Fibroblast of skin of right biceps (primary cell): ENCODE measurements at regions not wholly inside any gene's neighbourhood (a gene's known extent, or its start where the extent isn't known, plus 50 kb on each side); places are given as distances from the start of the nearest gene placed in this dataset.

Source experiments
- DNase-seq: peaks from one replicate; pipeline ENCODE4 v3.0.0-alpha.2; 2013

DNA sequence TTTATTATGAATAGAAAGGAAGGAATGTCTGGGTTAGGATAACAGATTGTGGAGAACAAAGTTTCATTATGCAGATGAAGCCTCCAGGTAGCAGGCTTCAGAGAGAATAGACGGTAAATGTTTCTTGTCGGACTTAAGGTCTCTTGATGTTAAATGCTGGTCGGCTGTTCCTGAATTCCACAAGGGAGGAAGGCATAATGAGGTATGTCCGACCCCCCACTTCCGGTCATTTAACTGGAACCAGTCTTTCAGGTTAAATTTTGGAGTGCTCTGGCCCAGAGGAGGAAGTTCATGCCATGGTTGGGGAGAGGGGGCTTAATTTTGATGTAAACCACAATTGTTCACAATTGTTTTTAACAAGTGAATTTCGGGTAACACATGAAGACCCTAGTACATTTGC lies 158.1 kb upstream of the VCX3A start:
- no peak for DNase-seq

- no peak for DNase-seq
These were observed 150.6 kb upstream of the VCX3A start for GRCh38 chrX:6685489-6685888.

- DNase-seq, result no peak
These were observed 148.4 kb upstream of the VCX3A start for GRCh38 chrX:6683353-6683752.

- no peak for DNase-seq
These were observed 146.7 kb upstream of the VCX3A start for GRCh38 chrX:6681521-6682145.

DNA sequence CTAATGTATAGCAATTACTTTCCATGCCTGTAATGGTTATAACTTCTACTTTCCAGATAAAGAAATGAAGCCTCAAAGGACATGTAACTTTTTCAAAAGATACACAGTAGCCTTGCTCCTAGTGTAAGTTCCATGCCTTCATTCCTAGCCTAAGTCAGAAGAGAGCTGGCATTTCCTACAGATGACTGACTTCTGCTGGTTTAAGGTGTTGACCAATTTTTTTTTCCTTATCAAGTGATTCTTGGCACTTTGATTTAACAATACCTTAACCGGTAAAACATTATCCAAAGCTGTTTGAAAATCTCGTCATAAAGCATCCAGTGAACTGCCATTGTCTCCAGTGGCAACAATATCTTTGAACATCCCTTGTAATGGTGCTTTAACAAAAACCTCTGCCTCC lies 145.1 kb upstream of the VCX3A start:
- DNase-seq, result no peak

DNA sequence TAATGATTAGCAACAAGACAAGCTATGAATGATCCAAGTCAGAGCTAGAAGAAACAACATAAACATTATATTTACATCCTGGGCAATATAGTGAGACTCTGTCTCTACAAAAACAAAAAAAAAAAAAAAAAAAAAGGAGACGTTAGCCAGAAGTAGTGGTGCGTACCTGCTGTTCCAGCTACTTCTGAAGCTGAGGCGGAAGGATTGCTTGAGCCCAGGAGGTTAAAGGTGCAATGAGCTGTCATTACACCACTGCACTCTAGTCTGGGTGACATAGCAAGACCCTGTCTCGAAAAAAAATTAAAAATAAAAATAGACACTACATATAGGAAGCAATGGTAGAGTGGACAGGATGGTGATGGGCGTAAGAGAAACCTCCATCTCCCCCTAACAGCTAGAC lies 144.6 kb upstream of the VCX3A start:
- DNase-seq, result no peak

GRCh38 chrX:6678313-6678712 lies 143.4 kb upstream of the VCX3A start:
- no peak for DNase-seq

- DNase-seq, result no peak
These were observed 139.8 kb upstream of the VCX3A start for GRCh38 chrX:6674734-6675133.

GRCh38 chrX:6667048-6667768 lies 132.3 kb upstream of the VCX3A start:
- no peak for DNase-seq

DNA sequence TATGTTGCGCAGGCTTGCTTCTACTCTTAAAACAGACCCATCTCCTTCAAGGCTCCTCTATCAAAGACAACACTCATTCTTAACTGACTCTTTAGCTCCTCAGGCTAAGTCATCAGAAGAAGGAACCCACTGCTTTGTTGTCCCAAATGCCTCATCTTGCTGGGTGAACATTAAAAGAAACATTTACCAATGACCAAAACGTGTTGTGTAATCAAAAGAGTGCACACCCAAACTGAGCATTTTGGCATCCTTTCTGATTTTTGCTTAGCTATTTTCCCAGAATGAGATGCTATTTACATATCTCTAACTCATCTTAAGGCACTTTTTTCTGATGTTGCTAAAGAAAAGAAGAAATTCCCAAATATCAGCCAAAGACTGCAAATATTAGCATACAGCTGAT lies 131.7 kb upstream of the VCX3A start:
- no peak for DNase-seq

DNA sequence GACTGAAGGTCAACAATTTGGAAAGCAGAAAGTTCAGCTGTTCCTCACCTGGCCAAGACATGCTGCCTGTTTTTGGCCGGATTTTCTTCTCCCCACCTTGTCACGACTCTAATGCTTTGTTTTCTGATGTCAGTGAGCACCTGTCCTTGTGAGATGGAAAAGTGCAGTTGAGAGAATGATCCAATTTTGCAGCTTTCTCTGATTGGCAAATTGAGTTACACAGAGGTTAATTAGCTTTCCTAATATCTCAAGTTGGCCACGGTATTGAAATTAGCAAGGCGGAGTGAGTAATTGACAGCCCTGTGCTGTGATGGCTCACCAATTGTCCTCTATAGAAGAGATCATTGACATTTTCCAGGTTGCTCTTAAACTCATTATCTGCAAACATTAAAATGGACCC lies 126.8 kb upstream of the VCX3A start:
- DNase-seq, result no peak

DNA sequence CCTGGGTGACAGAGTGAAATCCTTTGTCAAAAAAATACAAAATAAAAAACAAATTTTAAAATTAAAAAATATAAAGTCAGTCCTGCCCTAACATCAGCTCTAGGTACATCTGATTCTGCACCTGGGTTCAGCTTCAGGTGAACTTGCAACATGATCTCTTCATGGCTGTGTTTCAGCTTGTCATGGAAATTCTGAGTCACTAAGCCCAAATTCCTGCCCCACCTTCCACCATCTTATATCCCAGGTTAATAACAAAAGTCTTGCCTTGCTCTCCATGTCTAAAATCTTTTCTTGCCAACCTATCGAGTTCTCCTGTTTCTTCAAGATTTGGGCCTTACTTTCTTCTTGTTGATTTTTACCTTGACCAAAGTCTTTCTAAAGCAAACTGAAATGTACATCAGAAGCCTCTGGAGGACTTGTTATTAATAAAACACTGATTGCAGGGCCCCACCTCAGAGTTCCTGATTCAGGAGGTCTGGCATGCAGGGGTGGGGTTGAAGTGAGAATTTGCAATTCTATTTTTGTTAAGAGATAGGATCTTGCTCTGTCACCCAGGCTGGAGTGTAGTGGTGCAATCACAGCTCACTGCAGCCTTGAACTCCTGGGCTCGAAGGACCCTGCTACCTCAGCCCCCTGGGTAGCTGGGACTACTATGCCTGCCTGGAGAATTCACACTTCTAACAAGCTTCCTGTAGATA lies 125.8 kb upstream of the VCX3A start:
- no peak for DNase-seq

GRCh38 chrX:6645216-6645615 lies 110.3 kb upstream of the VCX3A start:
- no peak for DNase-seq

GRCh38 chrX:6644411-6644810 lies 109.5 kb upstream of the VCX3A start:
- no peak for DNase-seq

DNA sequence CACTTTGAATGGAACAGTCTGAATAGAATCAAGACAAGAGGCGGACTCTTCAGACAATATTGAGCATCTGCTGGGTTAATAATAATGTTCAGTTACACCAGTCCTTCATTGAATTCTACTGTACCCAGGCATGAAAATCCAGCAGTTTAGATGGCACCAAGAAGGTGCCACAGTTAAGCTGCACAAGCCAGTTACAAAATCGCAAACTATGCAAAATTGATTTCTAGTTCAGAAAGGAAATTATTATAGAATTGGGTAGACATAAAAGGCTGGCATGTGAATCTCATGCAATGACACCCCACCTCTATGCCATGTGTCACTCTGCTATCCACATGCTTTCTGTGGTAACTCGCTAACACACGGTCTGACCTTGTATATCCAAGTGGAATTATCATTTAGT lies 105.8 kb upstream of the VCX3A start:
- no peak for DNase-seq

GRCh38 chrX:6614506-6614905 lies 79.6 kb upstream of the VCX3A start:
- DNase-seq, result no peak

- no peak for DNase-seq
These were observed 64.4 kb upstream of the VCX3A start for GRCh38 chrX:6599230-6599860.
